DND-41 (cell line): ENCODE measurements at regions not wholly inside any gene's neighbourhood (a gene's known extent, or its start where the extent isn't known, plus 50 kb on each side); places are given as distances from the start of the nearest gene placed in this dataset.

ENCODE experiments used
- EZH2 ChIP-seq: IDR thresholded peaks from 3 replicates; pipeline ENCODE4 v1.6.1; 2012; ENCODE audit warnings: borderline replicate concordance, low read depth, mild to moderate bottlenecking, moderate library complexity, low read length, inconsistent platforms; ENCODE audit not compliant: severe bottlenecking
- TF ChIP-seq, protein P1 (sequence below): IDR thresholded peaks from 2 replicates; pipeline ENCODE4 v1.5.1; 2012; ENCODE audit warnings: borderline replicate concordance, low read length, moderate library complexity, mild to moderate bottlenecking; ENCODE audit not compliant: poor library complexity, severe bottlenecking; ENCODE audit errors: extremely low read depth

DNA sequence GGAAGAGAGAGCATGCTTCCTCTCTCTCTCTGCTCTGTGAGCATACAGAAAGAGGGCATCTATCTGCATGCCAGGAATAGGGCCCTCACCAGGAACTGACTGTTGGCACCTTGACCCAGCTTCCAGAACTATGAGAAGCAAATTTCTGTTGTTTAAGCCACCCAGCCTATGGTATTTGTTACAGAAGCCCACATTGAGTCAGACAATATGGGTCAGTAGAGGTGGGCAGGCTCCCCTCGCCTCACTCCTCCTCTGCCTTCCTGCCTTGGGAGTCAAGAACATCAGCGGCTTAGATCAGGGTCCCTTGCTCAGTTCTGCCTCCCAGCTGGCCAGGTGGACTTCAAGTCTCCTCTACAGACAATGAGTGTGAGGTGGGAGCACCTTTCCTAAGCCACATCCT lies 92.3 kb downstream of the COPS8 start:
- TF ChIP-seq EZH2, result no peak
- TF ChIP-seq, protein P1, sequence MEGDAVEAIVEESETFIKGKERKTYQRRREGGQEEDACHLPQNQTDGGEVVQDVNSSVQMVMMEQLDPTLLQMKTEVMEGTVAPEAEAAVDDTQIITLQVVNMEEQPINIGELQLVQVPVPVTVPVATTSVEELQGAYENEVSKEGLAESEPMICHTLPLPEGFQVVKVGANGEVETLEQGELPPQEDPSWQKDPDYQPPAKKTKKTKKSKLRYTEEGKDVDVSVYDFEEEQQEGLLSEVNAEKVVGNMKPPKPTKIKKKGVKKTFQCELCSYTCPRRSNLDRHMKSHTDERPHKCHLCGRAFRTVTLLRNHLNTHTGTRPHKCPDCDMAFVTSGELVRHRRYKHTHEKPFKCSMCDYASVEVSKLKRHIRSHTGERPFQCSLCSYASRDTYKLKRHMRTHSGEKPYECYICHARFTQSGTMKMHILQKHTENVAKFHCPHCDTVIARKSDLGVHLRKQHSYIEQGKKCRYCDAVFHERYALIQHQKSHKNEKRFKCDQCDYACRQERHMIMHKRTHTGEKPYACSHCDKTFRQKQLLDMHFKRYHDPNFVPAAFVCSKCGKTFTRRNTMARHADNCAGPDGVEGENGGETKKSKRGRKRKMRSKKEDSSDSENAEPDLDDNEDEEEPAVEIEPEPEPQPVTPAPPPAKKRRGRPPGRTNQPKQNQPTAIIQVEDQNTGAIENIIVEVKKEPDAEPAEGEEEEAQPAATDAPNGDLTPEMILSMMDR, result no peak
